ENCODE measurements at regions not wholly inside any gene's neighbourhood (a gene's known extent, or its start where the extent isn't known, plus 50 kb on each side); places are given as distances from the start of the nearest gene placed in this dataset.

DNA sequence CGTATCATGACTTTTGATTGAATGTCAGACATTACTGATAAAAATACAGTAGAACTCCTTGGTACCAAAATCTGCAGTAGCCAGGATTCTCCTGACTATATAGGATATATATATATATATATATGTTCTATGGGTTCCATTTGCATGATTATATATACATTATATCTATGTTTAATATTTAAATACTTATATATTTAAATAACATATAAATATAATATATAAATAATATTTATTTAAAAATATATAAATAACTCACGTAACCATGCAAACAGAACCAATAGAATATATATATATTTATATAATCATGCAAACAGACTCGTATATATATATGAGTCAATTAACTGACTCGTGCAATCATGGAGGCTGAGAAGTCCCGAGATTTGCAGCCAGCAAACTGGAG is 278.8 kb upstream of the PLXNA2 start:
- Histone ChIP-seq H3K27me3 (ENCODE audit: insufficient read depth, low read length) (peaks cover 2% of the 10 kb centered on the region), H3K36me3 (ENCODE audit: insufficient read depth, low read length) (no peaks in the 10 kb centered on the region), H3K4me1 (ENCODE audit: insufficient read depth, low read length) (no peaks in the 10 kb centered on the region), H3K9me3 (ENCODE audit: low read length) (no peaks in the 10 kb centered on the region), H3K4me3 (ENCODE audit: low read length) (no peak overlapping the region), H2AFZ (ENCODE audit: low read depth, low read length) (no peak overlapping the region)

- Histone ChIP-seq H3K4me3 (ENCODE audit: low read length) (no peak overlapping the region), H3K4me1 (ENCODE audit: insufficient read depth, low read length) (no peaks in the 10 kb centered on the region), H2AFZ (ENCODE audit: low read depth, low read length) (no peak overlapping the region), H3K9me3 (ENCODE audit: low read length) (no peaks in the 10 kb centered on the region), H3K36me3 (ENCODE audit: insufficient read depth, low read length) (no peaks in the 10 kb centered on the region), H3K27me3 (ENCODE audit: insufficient read depth, low read length) (peaks cover 2% of the 10 kb centered on the region)
These were observed 280.2 kb upstream of the PLXNA2 start for GRCh38 chr1:208524376-208524775.

GRCh38 chr1:208524925-208525324 is 280.7 kb upstream of the PLXNA2 start:
- no peaks in the 10 kb centered on the region for H3K4me1 ChIP-seq (ENCODE audit: insufficient read depth, low read length)
- no peak overlapping the region for H2AFZ ChIP-seq (ENCODE audit: low read depth, low read length)
- H3K36me3 ChIP-seq (ENCODE audit: insufficient read depth, low read length): no peaks in the 10 kb centered on the region
- H3K4me3 ChIP-seq (ENCODE audit: low read length): no peak overlapping the region
- peaks cover 2% of the 10 kb centered on the region for H3K27me3 ChIP-seq (ENCODE audit: insufficient read depth, low read length)
- no peaks in the 10 kb centered on the region for H3K9me3 ChIP-seq (ENCODE audit: low read length)

DNA sequence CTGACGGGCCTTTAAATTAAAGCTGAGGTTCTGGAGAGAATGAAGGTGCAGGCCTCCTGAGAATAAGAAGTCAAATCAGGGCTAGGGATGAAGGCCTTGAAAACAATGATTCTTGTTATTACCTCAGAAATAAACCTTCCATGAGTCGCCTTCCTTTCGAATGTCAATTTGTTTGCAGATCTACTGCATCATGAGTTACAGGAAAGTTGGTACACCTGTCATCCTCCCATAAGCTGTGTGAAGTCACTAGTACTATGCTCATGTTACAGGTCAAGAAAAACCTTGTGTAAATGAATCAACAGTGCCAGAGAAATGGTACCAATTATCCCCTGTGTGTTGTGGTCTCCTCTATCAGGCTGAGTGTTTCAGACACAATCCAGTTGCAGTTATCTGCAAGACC is 281.2 kb upstream of the PLXNA2 start:
- no peaks in the 10 kb centered on the region for H3K36me3 ChIP-seq (ENCODE audit: insufficient read depth, low read length)
- H3K4me1 ChIP-seq (ENCODE audit: insufficient read depth, low read length): no peaks in the 10 kb centered on the region
- no peak overlapping the region for H2AFZ ChIP-seq (ENCODE audit: low read depth, low read length)
- H3K4me3 ChIP-seq (ENCODE audit: low read length): no peak overlapping the region
- no peaks in the 10 kb centered on the region for H3K9me3 ChIP-seq (ENCODE audit: low read length)
- peaks cover 2% of the 10 kb centered on the region for H3K27me3 ChIP-seq (ENCODE audit: insufficient read depth, low read length)

DNA sequence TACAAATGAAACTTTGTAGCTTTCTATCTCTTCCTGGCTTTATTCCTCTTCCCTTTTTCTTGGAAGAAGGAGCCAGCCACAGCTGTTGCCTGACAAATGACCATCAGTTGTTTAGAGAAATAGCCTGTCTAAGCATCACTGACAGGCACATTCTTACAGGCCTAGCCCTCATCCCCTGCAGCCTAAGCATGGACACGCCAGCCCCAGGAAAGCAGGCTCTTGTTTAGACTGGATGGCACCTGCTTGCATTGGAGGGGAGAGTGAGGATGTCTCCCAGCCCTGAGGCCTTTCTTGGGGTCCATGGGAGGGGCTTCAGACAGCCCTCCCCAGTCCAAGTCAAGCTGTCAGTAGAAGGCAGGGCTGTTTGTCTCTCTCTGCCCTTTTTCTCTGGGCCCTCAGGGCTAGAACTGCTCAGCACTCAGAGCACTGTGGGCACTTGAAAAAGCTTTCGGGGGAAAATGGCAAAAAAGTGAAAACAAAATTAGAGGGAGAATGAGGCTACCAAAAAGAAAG is 282.5 kb upstream of the PLXNA2 start:
- H2AFZ ChIP-seq (ENCODE audit: low read depth, low read length): no peak overlapping the region
- no peaks in the 10 kb centered on the region for H3K36me3 ChIP-seq (ENCODE audit: insufficient read depth, low read length)
- no peaks in the 10 kb centered on the region for H3K4me1 ChIP-seq (ENCODE audit: insufficient read depth, low read length)
- no peak overlapping the region for H3K4me3 ChIP-seq (ENCODE audit: low read length)
- H3K27me3 ChIP-seq (ENCODE audit: insufficient read depth, low read length): peaks cover 2% of the 10 kb centered on the region
- no peaks in the 10 kb centered on the region for H3K9me3 ChIP-seq (ENCODE audit: low read length)

DNA sequence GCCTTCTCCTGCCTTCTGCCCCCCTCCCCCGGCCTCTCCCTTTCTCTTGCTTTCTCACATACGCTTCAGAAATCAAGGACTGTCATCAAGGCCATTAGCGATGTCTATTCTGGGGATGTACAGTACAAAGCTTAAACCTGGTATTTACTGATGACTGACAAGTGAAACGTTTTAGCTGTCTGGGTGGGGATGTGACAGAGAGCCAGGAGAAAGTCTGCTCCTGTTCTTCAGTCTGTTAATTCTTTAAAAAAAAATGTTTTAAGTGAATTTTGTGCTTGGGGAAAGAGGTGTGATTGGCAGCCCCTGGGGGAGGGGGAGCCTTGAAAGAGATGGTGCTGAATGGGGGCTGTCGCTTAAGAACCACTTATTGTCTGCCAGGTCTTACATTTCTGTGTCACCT is 283.0 kb upstream of the PLXNA2 start:
- Histone ChIP-seq H2AFZ (ENCODE audit: low read depth, low read length) (no peak overlapping the region), H3K9me3 (ENCODE audit: low read length) (no peaks in the 10 kb centered on the region), H3K4me1 (ENCODE audit: insufficient read depth, low read length) (no peaks in the 10 kb centered on the region), H3K4me3 (ENCODE audit: low read length) (no peak overlapping the region), H3K36me3 (ENCODE audit: insufficient read depth, low read length) (no peaks in the 10 kb centered on the region), H3K27me3 (ENCODE audit: insufficient read depth, low read length) (peaks cover 2% of the 10 kb centered on the region)

DNA sequence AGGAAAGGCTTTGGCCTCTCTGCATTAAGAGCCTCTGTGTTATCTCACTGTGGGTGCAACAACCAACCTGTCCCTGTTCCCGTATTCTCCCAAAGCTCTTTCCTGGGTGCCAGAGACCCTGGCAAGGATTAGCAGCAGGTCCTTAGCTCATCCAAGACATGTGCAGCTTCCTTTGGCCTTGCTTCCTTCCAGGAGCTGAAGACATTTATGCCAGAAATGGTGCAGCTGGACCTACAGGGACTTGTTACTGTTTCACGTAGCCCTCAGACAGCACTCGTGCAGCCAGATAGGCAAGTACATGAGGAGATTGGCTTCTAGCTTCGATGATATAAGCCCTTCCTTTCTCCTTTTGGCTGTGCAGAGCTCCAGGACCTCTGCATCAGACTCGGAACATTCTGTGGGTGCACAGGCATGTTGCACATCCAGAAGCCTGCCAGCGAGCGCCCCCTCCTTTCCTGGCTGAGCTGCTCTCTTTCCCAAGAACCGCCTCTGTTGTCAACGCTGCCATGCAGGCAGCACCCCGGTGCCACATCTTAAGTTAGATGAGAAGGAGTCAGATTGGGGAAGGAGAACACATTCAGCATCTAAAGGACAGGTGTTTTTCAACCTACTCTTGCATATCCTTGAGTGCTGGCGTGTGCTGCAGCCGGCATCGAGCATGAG is 284.5 kb upstream of the PLXNA2 start:
- no peak overlapping the region for H2AFZ ChIP-seq (ENCODE audit: low read depth, low read length)
- no peak overlapping the region for H3K4me3 ChIP-seq (ENCODE audit: low read length)
- H3K27me3 ChIP-seq (ENCODE audit: insufficient read depth, low read length): peaks cover 6% of the 10 kb centered on the region
- no peaks in the 10 kb centered on the region for H3K4me1 ChIP-seq (ENCODE audit: insufficient read depth, low read length)
- H3K9me3 ChIP-seq (ENCODE audit: low read length): no peaks in the 10 kb centered on the region
- H3K36me3 ChIP-seq (ENCODE audit: insufficient read depth, low read length): no peaks in the 10 kb centered on the region

DNA sequence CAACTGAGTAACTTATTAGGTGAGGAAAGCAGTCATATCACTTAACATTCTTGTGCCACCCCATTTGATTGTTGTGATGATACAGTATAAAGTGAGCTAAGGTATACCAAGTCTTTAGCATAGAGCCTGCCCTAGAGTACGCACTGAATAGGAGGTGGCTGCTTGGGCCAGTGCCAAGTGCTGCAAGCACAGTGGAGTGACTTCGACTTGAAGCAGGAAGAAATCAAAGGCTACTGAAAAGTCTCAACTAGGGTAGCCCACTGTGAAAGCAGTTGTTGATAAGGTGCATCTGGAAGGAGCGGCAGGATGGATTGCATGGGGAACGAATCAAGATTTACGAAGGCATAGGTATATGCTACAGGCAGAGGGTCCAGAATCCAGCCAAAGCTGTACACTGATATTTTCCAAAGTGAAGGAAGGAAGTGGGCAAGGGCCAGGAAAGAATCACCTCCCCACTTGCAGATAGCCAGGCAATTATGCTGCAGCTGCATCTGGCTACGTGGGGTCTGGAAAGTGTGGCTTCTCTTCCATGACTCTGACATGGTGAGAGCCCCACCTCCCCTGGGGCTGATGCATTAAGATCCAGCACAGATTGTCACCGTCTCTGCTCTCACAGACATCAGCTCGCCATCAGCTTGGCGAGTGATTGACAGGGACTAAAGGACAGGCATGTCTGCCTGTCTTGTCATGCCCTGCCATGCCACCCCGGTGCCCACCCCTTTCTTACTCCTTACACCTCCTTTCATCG is 287.0 kb upstream of the PLXNA2 start:
- H3K4me3 ChIP-seq (ENCODE audit: low read length): no peak overlapping the region
- no peaks in the 10 kb centered on the region for H3K4me1 ChIP-seq (ENCODE audit: insufficient read depth, low read length)
- no peaks in the 10 kb centered on the region for H3K36me3 ChIP-seq (ENCODE audit: insufficient read depth, low read length)
- peaks cover 8% of the 10 kb centered on the region for H3K27me3 ChIP-seq (ENCODE audit: insufficient read depth, low read length)
- H3K9me3 ChIP-seq (ENCODE audit: low read length): no peaks in the 10 kb centered on the region
- H2AFZ ChIP-seq (ENCODE audit: low read depth, low read length): no peak overlapping the region

DNA sequence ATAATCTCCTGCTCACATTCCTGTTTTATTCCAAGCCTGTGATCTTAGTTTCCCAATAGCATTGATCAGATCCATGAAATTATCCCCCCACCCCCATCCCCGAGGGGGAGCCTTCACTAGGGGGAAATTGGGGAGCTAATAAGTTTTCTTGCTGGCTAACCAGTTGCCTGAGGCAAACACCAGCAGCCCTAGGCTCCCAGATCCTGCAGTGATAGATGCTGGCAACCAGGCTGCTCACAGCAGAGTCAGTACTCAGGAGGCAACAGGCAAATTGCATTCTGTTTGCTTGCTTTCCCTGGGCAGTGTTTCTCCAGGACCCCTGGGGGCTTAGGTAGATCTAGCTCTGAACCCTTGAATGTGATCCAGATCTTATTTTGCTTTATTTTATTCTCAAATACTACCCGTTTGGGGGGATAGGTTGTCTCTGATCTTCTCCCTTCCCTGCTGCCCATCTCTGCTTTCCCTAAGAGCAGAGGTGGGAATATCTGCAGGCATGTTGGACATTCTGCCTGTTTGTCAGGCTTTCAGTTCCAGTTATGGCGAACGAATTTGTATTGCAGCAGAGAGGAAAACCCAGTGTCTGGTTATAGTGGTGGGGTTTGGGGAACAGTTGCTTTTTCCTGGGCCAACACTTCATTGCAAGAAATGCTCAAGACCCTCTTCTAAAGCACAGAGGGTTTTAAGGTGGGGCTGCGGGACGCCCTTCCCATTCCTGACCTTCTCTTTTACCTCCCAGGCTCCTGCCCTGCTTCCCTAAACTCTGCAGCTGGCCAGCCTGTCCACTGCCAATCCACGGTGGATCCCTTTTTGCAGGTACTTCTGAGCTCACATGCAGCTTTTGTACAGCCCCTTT is 289.8 kb upstream of the PLXNA2 start:
- H3K4me3 ChIP-seq (ENCODE audit: low read length): no peak overlapping the region

DNA sequence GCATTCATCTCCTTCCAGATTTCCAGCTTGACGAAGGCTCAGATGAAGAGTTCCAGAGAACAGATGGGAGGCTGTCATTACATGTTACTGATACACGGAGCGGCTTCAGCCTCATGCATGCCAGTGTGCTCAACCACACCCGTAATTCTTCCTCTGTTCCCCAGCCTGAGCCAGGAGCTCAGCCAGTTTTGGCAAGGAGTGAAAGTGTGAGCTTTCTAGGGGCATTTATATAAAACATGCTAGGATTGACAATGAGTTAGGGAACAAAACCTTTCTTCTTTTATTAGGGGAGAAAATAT is 290.4 kb upstream of the PLXNA2 start:
- H3K27me3 ChIP-seq (ENCODE audit: insufficient read depth, low read length): peaks cover 8% of the 10 kb centered on the region
- H3K4me3 ChIP-seq (ENCODE audit: low read length): no peak overlapping the region
- H2AFZ ChIP-seq (ENCODE audit: low read depth, low read length): no peak overlapping the region
- H3K36me3 ChIP-seq (ENCODE audit: insufficient read depth, low read length): no peaks in the 10 kb centered on the region
- peaks cover 12% of the 10 kb centered on the region for H3K4me1 ChIP-seq (ENCODE audit: insufficient read depth, low read length)
- H3K9me3 ChIP-seq (ENCODE audit: low read length): no peaks in the 10 kb centered on the region

More for the DNA sequence above, 289.8 kb upstream of the PLXNA2 start:
- H2AFZ ChIP-seq (ENCODE audit: low read depth, low read length): no peak overlapping the region
- peaks cover 12% of the 10 kb centered on the region for H3K4me1 ChIP-seq (ENCODE audit: insufficient read depth, low read length)
- peaks cover 8% of the 10 kb centered on the region for H3K27me3 ChIP-seq (ENCODE audit: insufficient read depth, low read length)
- H3K36me3 ChIP-seq (ENCODE audit: insufficient read depth, low read length): no peaks in the 10 kb centered on the region
- H3K9me3 ChIP-seq (ENCODE audit: low read length): no peaks in the 10 kb centered on the region

DNA sequence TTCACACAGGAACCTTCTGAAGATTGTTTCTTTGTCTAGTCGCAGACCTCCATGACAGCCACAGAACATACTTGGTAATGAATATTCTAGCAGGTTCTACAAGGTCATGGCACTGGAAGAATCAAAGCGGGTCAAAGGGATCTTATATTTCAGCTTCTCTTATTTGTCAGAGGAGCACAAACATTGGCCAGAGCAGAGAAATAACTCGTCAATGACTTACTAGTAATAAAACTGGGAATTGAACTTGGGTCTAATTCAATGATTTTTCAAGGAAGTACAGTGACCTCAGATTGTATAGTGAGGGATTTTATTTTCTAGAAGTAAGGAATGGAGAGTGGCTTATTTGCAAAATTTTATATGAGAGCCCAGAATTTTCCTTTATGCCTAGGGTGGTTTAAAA is 290.8 kb upstream of the PLXNA2 start:
- no peak overlapping the region for H3K4me3 ChIP-seq (ENCODE audit: low read length)
- H3K9me3 ChIP-seq (ENCODE audit: low read length): no peaks in the 10 kb centered on the region
- H2AFZ ChIP-seq (ENCODE audit: low read depth, low read length): no peak overlapping the region
- no peaks in the 10 kb centered on the region for H3K36me3 ChIP-seq (ENCODE audit: insufficient read depth, low read length)
- H3K4me1 ChIP-seq (ENCODE audit: insufficient read depth, low read length): peaks cover 12% of the 10 kb centered on the region
- peaks cover 8% of the 10 kb centered on the region for H3K27me3 ChIP-seq (ENCODE audit: insufficient read depth, low read length)

- H3K4me1 ChIP-seq (ENCODE audit: insufficient read depth, low read length): peaks cover 12% of the 10 kb centered on the region
- H3K4me3 ChIP-seq (ENCODE audit: low read length): no peak overlapping the region
- no peak overlapping the region for H2AFZ ChIP-seq (ENCODE audit: low read depth, low read length)
- peaks cover 8% of the 10 kb centered on the region for H3K27me3 ChIP-seq (ENCODE audit: insufficient read depth, low read length)
- no peaks in the 10 kb centered on the region for H3K9me3 ChIP-seq (ENCODE audit: low read length)
- no peaks in the 10 kb centered on the region for H3K36me3 ChIP-seq (ENCODE audit: insufficient read depth, low read length)
These were observed 291.3 kb upstream of the PLXNA2 start for GRCh38 chr1:208535511-208535910.

GRCh38 chr1:208536212-208536611 is 292.0 kb upstream of the PLXNA2 start:
- Histone ChIP-seq H3K4me1 (ENCODE audit: insufficient read depth, low read length) (peaks cover 12% of the 10 kb centered on the region), H3K4me3 (ENCODE audit: low read length) (no peak overlapping the region), H3K36me3 (ENCODE audit: insufficient read depth, low read length) (no peaks in the 10 kb centered on the region)

More at GRCh38 chr1:208536212-208536611, 292.0 kb upstream of the PLXNA2 start:
- peaks cover 8% of the 10 kb centered on the region for H3K27me3 ChIP-seq (ENCODE audit: insufficient read depth, low read length)
- no peaks in the 10 kb centered on the region for H3K9me3 ChIP-seq (ENCODE audit: low read length)
- H2AFZ ChIP-seq (ENCODE audit: low read depth, low read length): no peak overlapping the region
